Stomach (tissue), 8 donors: ENCODE measurements at regions not wholly inside any gene's neighbourhood (a gene's known extent, or its start where the extent isn't known, plus 50 kb on each side); places are given as distances from the start of the nearest gene placed in this dataset.
"Not testable (repeated sequence)": the region's sequence is repeated elsewhere in the genome, so short reads cannot be mapped to it uniquely, and the experiment has no call there.

Experiments used
- DNase-seq, 2 donors: peaks; one replicate each; pipeline versions ENCODE4 v3.0.0 to v3.0.0-alpha.2; 2013 to 2019
- H3K27ac ChIP-seq, 5 donors: fragments of 200-600 bp in 4 of 5; sonication (generic) in 4 of 5; one replicate each; pipeline ENCODE4 v1.5.1; 2013 to 2019; ENCODE audit warnings: mild to moderate bottlenecking in 1 of 5, moderate library complexity in 1 of 5
- H3K27me3 ChIP-seq, 3 donors: fragments of 200-600 bp; sonication (generic); one replicate each; pipeline ENCODE4 v1.5.1; 2017 to 2019; ENCODE audit warnings: mixed run types in 1 of 3
- H3K36me3 ChIP-seq, 4 donors: fragments of 200-600 bp; sonication (generic); 1 replicate in 3 of 4; 2 replicates in 1 of 4; pipeline ENCODE4 v1.5.1; 2016 to 2019
- H3K4me1 ChIP-seq, 4 donors: fragments of 200-600 bp; sonication (generic); one replicate each; pipeline ENCODE4 v1.5.1; 2016 to 2019
- H3K4me3 ChIP-seq, 4 donors: fragments of 200-600 bp; sonication (generic) in 3 of 4; one replicate each; pipeline ENCODE4 v1.5.1; 2016 to 2019; ENCODE audit warnings: mild to moderate bottlenecking in 1 of 4
- H3K9me3 ChIP-seq, 4 donors: fragments of 200-600 bp; sonication (generic); one replicate each; pipeline ENCODE4 v1.5.1; 2016 to 2019
- EP300 ChIP-seq: sonication (generic); formaldehyde crosslinking; IDR thresholded peaks from one replicate; pipeline ENCODE4 v1.6.1; 2017; ENCODE audit warnings: antibody characterized with exemption
- POLR2A ChIP-seq, 4 donors: fragments of 450-650 bp; IDR thresholded peaks; one replicate each; pipeline ENCODE4 v1.6.1; 2016; ENCODE audit warnings: antibody characterized with exemption in 4 of 4, control low read depth in 2 of 4, mild to moderate bottlenecking in 1 of 4, moderate library complexity in 1 of 4
- POLR2AphosphoS5 ChIP-seq, 3 donors: sonication (generic); formaldehyde crosslinking; IDR thresholded peaks; one replicate each; pipeline ENCODE4 v1.6.1; 2016; ENCODE audit warnings: antibody characterized with exemption in 3 of 3
- WGBS, 5 donors: extraction: QIAGEN DNeasy Blood & Tissue Kit in 3 of 5; methylation state at CpG; one replicate each; pipeline versions ENCODE4 v1.1.5 to v1.1.7; 2013 to 2018; 5-methylcytosine and 5-hydroxymethylcytosine counted together
- intact Hi-C: fragments of 100-400 bp; cut with DNase I; formaldehyde crosslinking; loops from one replicate; pipeline ENCODE4 v1.15.1; 2023; ENCODE audit warnings: low total_unique reads
- TF ChIP-seq, protein P1 (sequence below), 7 experiments: fragments of 450-650 bp in 4 of 7; fragments of 200-600 bp in 3 of 7; sonication (generic) in 3 of 7; IDR thresholded peaks; one replicate each; pipeline ENCODE4 v1.5.1; 2016 to 2019; ENCODE audit warnings: antibody characterized with exemption in 7 of 7, control low read depth in 2 of 7, mild to moderate bottlenecking in 1 of 7
- donor health status: healthy with polysubstance abuse.
- donor health status: Bipolar disorder and iron deficiency.
- donor health status: healthy.

DNA sequence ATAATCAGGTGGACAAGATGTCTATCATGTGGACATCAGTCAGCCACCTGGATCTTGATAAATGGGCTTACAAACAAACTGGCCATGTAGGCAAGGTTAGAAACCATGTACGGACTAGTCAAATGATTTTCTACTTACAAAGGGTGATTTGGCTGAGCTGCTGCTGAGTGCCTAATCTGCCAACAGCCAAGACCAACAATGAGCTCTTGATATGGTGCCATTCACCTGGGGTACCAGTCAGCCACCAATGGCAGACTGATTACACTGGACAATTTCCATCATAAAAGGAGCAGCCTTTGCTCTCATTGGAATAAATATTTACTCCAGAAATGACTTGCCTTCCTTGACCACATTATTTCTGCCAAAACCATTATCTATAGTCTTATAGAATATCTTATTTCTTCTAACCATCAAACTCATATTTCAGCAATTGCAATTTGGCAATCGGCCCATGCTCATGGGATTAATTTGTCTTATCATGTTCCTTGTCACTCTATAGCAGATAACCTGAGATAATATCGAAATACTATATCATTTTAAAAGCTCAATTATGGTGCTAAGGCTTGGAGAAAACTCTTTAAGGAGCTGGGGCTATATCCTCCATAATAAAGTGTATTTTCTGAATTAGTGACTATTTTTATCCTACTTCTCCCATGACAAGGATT lies 135.1 kb downstream of the SLC25A46 start:
- H3K27ac ChIP-seq, result no peak overlapping the region
- DNase-seq, result peak in 1 of 2 donors; percentile 36
- TF ChIP-seq POLR2AphosphoS5 (IDR thresholded peaks at IDR 0.05), result no peak
- TF ChIP-seq, protein P1, sequence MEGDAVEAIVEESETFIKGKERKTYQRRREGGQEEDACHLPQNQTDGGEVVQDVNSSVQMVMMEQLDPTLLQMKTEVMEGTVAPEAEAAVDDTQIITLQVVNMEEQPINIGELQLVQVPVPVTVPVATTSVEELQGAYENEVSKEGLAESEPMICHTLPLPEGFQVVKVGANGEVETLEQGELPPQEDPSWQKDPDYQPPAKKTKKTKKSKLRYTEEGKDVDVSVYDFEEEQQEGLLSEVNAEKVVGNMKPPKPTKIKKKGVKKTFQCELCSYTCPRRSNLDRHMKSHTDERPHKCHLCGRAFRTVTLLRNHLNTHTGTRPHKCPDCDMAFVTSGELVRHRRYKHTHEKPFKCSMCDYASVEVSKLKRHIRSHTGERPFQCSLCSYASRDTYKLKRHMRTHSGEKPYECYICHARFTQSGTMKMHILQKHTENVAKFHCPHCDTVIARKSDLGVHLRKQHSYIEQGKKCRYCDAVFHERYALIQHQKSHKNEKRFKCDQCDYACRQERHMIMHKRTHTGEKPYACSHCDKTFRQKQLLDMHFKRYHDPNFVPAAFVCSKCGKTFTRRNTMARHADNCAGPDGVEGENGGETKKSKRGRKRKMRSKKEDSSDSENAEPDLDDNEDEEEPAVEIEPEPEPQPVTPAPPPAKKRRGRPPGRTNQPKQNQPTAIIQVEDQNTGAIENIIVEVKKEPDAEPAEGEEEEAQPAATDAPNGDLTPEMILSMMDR (IDR thresholded peaks at IDR 0.05), result no peak
- TF ChIP-seq POLR2A (IDR thresholded peaks at IDR 0.05), result no peak
- TF ChIP-seq EP300, result no peak
- no peaks in the 10 kb centered on the region for H3K27me3 ChIP-seq
- H3K4me3 ChIP-seq, result no peak overlapping the region
- H3K9me3 ChIP-seq, result no peaks in the 10 kb centered on the region
- intact Hi-C loops, result no loop called here
- 12 to 44% (median 38%) methylated on average over 3 of the region's 3 CpGs for WGBS, 5 donors
- H3K4me1 ChIP-seq, result no peaks in the 10 kb centered on the region
- H3K36me3 ChIP-seq, result no peaks in the 10 kb centered on the region

DNA sequence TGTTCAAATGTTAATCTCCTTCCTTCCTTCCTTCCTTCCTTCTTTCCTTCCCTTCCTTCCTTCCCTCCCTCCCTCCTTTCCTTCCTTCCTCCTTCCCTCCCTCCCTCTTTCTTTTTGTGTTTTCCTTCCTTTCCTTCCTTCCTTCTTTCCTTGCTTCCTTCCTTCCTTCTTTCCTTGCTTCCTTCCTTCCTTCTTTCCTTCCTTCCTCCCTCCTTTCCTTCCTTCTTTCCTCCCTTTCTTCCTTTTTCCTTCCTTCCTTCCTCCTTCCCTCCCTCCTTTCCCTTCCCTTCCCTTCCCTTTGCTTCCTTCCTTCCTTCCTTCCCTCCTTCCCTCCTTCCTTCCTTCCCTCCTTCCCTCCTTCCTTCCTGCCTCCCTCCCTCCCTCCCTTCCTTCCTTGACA lies 136.3 kb downstream of the SLC25A46 start:
- intact Hi-C loops, H3K9me3 ChIP-seq, H3K36me3 ChIP-seq, H3K4me1 ChIP-seq, DNase-seq, H3K4me3 ChIP-seq, H3K27ac ChIP-seq, H3K27me3 ChIP-seq: not testable (repeated sequence)

DNA sequence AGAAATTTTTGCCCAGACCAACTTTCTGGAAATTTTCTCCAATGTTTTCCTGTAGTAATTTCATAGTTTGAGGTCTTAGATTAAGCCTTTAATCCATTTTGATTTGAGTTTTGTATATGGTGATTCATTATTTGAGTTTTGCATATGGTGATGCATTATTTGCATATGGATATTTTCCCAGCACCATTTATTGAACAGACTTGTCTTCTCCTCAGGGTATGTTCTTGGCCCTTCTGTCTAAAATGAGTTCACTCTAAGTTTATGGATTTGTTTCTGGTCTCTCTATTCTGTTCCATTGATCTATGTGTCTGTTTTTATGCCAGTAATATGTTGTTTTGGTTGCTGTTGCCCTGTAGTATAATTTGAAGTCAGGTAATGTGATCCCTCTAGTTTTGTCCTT lies 139.3 kb downstream of the SLC25A46 start:
- Histone ChIP-seq H3K4me3 (no peak overlapping the region), H3K4me1 (peaks cover 0 to 12% (median 0%) of the 10 kb centered on the region in 4 donors), H3K27me3 (no peaks in the 10 kb centered on the region), H3K9me3 (peaks cover 0 to 6% (median 0%) of the 10 kb centered on the region in 4 donors), H3K36me3 (no peaks in the 10 kb centered on the region), H3K27ac (no peak overlapping the region)
- TF ChIP-seq EP300, result no peak
- no peak for TF ChIP-seq POLR2AphosphoS5 (IDR thresholded peaks at IDR 0.05)
- TF ChIP-seq, protein P1 (IDR thresholded peaks at IDR 0.05), result no peak
- TF ChIP-seq POLR2A (IDR thresholded peaks at IDR 0.05), result no peak
- intact Hi-C loops, result no loop called here
- DNase-seq, result no peak

DNA sequence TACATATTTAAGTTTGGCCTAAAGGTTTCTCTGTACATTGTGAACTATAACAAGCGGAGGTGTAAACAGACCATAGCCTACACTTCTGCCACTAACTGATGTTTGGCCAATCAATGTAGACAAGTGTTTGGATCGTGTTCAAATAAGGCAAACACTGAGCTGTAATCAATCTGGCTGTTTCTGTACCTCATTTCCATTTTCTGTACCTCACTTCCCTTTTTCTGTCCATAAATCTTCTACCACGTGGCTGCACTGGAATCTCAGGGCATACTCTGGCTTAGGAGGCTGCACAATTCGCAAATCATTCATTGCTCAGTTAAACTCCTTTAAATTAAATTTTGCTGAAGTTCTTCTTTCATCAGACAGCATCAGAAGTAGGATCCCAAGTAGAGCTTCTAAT lies 140.9 kb downstream of the SLC25A46 start:
- H3K27me3 ChIP-seq, result no peaks in the 10 kb centered on the region
- intact Hi-C loops, result no loop called here
- 40 to 61% (median 51%) methylated on average over 4 of the region's 4 CpGs for WGBS, 5 donors
- TF ChIP-seq EP300, result no peak
- TF ChIP-seq, protein P1 (IDR thresholded peaks at IDR 0.05), result no peak
- no peak for TF ChIP-seq POLR2AphosphoS5 (IDR thresholded peaks at IDR 0.05)
- no peak for TF ChIP-seq POLR2A (IDR thresholded peaks at IDR 0.05)
- no peak for DNase-seq
- H3K27ac ChIP-seq, result peak overlapping the region in 1 of 5 donors; percentile 25
- H3K4me1 ChIP-seq, result peaks cover 0 to 18% (median 0%) of the 10 kb centered on the region in 4 donors
- no peak overlapping the region for H3K4me3 ChIP-seq
- H3K9me3 ChIP-seq, result peaks cover 0 to 6% (median 0%) of the 10 kb centered on the region in 4 donors
- H3K36me3 ChIP-seq, result no peaks in the 10 kb centered on the region

DNA sequence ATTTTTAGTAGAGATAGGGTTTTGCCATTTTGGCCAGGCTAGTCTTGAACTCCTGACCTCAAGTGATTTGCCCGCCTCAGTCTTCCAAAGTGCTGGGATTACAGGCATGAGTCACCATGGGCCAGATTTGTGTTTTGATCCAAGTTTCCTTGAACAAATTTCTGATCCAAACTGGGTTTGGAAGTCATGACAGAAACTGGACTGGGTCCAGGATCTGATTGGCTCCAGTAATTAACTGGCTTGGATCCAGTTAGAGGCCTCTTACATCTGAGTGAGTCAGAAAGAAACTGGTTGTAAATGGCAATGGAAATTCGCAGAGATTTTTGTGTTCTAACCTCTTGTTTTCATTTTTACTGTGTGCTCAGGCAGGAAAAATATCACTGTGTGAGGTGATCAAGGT lies 141.6 kb downstream of the SLC25A46 start:
- TF ChIP-seq POLR2A (IDR thresholded peaks at IDR 0.05) (no peak), EP300 (no peak), POLR2AphosphoS5 (IDR thresholded peaks at IDR 0.05) (peak in 1 of 3 donors; percentile 38)
- TF ChIP-seq, protein P1 (IDR thresholded peaks at IDR 0.05), result no peak
- intact Hi-C loops, result no loop called here
- H3K4me3 ChIP-seq, result no peak overlapping the region

More for the DNA sequence above, 141.6 kb downstream of the SLC25A46 start:
- peak; percentile 47 to 64 for DNase-seq
- H3K4me1 ChIP-seq, result peaks cover 0 to 18% (median 0%) of the 10 kb centered on the region in 4 donors
- WGBS, 5 donors, result 26 to 46% (median 36%) methylated on average over 2 of the region's 2 CpGs
- peaks cover 0 to 6% (median 0%) of the 10 kb centered on the region in 4 donors for H3K9me3 ChIP-seq
- no peaks in the 10 kb centered on the region for H3K27me3 ChIP-seq
- peak overlapping the region in 1 of 5 donors; percentile 20 for H3K27ac ChIP-seq
- H3K36me3 ChIP-seq, result no peaks in the 10 kb centered on the region
